Testis (tissue), 2 donors: ENCODE measurements at regions not wholly inside any gene's neighbourhood (a gene's known extent, or its start where the extent isn't known, plus 50 kb on each side); places are given as distances from the start of the nearest gene placed in this dataset.

Experiments used
- POLR2A ChIP-seq: fragments of 450-650 bp; IDR thresholded peaks from one replicate; pipeline ENCODE4 v1.6.1; 2017; ENCODE audit warnings: antibody characterized with exemption, mild to moderate bottlenecking, moderate library complexity
- TF ChIP-seq, protein P1 (sequence below), 3 experiments: fragments of 450-650 bp in 2 of 3; fragments of 200-600 bp in 1 of 3; sonication (generic) in 1 of 3; IDR thresholded peaks; one replicate each; pipeline ENCODE4 v1.5.1; 2016 to 2019; ENCODE audit warnings: antibody characterized with exemption in 3 of 3, mild to moderate bottlenecking in 2 of 3, moderate library complexity in 1 of 3

GRCh38 chr5:54651482-54652076, 134.0 kb downstream of the SNX18 start:
- TF ChIP-seq, protein P1, sequence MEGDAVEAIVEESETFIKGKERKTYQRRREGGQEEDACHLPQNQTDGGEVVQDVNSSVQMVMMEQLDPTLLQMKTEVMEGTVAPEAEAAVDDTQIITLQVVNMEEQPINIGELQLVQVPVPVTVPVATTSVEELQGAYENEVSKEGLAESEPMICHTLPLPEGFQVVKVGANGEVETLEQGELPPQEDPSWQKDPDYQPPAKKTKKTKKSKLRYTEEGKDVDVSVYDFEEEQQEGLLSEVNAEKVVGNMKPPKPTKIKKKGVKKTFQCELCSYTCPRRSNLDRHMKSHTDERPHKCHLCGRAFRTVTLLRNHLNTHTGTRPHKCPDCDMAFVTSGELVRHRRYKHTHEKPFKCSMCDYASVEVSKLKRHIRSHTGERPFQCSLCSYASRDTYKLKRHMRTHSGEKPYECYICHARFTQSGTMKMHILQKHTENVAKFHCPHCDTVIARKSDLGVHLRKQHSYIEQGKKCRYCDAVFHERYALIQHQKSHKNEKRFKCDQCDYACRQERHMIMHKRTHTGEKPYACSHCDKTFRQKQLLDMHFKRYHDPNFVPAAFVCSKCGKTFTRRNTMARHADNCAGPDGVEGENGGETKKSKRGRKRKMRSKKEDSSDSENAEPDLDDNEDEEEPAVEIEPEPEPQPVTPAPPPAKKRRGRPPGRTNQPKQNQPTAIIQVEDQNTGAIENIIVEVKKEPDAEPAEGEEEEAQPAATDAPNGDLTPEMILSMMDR (IDR thresholded peaks at IDR 0.05), result no peak
- TF ChIP-seq POLR2A, result no peak
